Adipocyte (in vitro differentiated cells): ENCODE measurements at regions not wholly inside any gene's neighbourhood (a gene's known extent, or its start where the extent isn't known, plus 50 kb on each side); places are given as distances from the start of the nearest gene placed in this dataset.
"Not testable (repeated sequence)": the region's sequence is repeated elsewhere in the genome, so short reads cannot be mapped to it uniquely, and the experiment has no call there.

ENCODE experiments used
- DNase-seq: peaks from one replicate; pipeline ENCODE4 v3.0.0-alpha.2; 2015; ENCODE audit warnings: low read depth
- H3K27me3 ChIP-seq: replicated peaks from 2 replicates; pipeline ENCODE4 v1.7.0; 2013; ENCODE audit warnings: mild to moderate bottlenecking, low read length, moderate library complexity; ENCODE audit not compliant: control insufficient read depth, insufficient read depth
- H3K36me3 ChIP-seq: 2 replicates; pipeline ENCODE4 v1.7.0; 2013; ENCODE audit warnings: low read length, mild to moderate bottlenecking, moderate library complexity; ENCODE audit not compliant: control insufficient read depth, insufficient read depth, severe bottlenecking
- H3K4me1 ChIP-seq: 2 replicates; pipeline ENCODE4 v1.7.0; 2013; ENCODE audit warnings: mild to moderate bottlenecking, low read length, moderate library complexity; ENCODE audit not compliant: control insufficient read depth, insufficient read depth
- H3K4me3 ChIP-seq: 2 replicates; pipeline ENCODE4 v1.7.0; 2013; ENCODE audit warnings: mild to moderate bottlenecking, low read length, moderate library complexity
- H3K9ac ChIP-seq: 2 replicates; pipeline ENCODE4 v1.7.0; 2013; ENCODE audit warnings: mild to moderate bottlenecking, low read length, moderate library complexity
- H3K9me3 ChIP-seq: 2 replicates; pipeline ENCODE4 v1.7.0; 2013; ENCODE audit warnings: mild to moderate bottlenecking, low read length, moderate library complexity; ENCODE audit not compliant: control insufficient read depth

DNA sequence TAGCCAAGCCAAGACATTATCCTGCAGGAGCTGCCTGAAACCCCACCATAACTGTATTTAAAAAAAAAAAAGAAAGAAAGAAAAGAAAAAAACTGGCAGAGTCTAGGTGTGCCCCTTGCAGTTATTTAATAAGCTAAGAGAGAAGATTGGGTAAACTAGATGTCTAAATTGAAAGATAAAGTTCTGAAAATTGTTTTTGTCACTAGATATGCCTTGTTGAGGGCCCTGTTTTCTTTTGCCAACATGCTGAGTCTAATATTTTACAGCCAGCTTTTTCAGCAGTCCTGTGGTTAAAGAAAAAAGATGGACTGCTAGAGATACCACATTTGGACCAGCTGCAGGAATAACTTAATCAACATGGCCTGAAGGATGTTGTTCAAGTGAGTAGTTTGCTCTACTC lies 116.3 kb upstream of the TCF21 start:
- H3K27me3 ChIP-seq, result no peaks in the 10 kb centered on the region
- DNase-seq, result no peak
- no peak overlapping the region for H3K9ac ChIP-seq
- no peaks in the 10 kb centered on the region for H3K36me3 ChIP-seq
- no peaks in the 10 kb centered on the region for H3K9me3 ChIP-seq
- H3K4me1 ChIP-seq, result peaks cover 14% of the 10 kb centered on the region
- H3K4me3 ChIP-seq, result no peak overlapping the region

DNA sequence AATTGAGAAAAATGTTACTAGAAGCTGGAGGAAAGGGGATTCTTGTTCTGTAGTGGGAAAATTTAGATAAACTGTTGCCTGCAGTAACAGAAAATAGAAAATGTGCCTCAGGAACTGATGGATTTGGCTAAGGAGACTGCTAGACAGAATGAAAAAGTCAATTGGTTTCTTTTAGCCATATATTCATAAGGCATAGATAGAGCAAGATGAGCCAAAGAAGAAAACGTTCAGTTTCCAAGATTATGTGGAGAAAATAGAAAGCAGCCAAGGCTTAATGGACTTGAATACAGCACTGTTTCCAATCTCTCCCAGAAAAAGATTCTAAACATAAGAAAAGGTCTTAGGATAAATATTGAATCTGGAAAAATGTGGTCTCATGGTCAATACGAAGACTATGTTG lies 115.1 kb upstream of the TCF21 start:
- Histone ChIP-seq H3K4me1 (peaks cover 20% of the 10 kb centered on the region), H3K9ac (no peak overlapping the region), H3K4me3 (peak overlapping the region; percentile 17), H3K36me3 (no peaks in the 10 kb centered on the region), H3K9me3 (no peaks in the 10 kb centered on the region), H3K27me3 (no peaks in the 10 kb centered on the region)
- DNase-seq, result no peak

DNA sequence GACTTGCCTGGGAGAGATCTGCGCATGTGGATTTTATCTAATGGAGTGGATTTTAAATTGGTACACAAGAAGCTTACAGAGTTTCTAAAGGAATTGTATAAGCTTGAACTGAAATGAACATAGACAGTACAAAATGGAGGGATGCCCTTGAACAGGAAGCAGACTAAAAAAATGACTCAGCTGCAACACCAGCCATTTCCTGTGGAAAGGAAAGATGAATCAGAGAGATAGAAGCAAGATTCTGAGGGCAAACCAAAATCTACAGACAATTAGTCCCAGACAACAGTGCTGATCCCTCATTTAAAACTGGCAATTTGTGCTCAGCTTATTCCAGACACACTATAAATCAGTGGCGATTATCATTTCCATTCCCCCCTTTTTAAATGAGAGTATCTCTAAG lies 114.6 kb upstream of the TCF21 start:
- H3K4me3 ChIP-seq, result peak overlapping the region; percentile 17
- no peak overlapping the region for H3K9ac ChIP-seq
- peaks cover 26% of the 10 kb centered on the region for H3K4me1 ChIP-seq
- no peak for DNase-seq
- H3K27me3 ChIP-seq, result no peaks in the 10 kb centered on the region
- H3K9me3 ChIP-seq, result no peaks in the 10 kb centered on the region
- H3K36me3 ChIP-seq, result no peaks in the 10 kb centered on the region

DNA sequence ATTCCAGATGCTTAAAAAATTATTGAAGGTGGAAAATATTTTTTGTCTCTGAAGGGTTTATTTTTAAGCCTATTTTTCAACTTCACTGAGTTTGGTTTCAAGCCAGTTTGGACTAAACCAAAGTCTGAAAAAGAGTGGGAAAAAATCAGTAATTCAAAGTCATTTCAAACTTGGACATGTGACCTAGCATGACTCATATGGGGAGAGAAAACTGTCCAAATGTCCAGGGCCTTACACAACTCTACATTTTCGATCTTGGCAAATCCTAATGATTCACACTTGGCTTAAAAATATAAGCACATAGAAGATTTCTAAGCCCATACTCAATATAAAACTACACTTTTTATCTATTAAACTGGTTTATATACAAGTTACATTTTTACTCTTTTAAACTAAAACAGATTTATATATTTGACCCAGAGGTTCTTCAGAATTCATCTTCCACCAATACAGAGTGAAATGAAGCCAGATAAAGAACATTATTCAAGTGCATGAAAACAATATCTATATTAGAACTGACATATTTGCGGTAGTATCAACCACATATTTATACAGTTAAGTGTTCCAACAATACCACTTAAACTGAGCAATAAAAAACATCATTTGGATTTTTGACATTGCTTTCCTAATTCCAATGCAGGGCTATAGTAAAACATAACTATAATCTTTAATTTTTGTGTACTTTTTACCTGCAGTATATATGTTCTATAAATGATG lies 110.3 kb upstream of the TCF21 start:
- peaks cover 46% of the 10 kb centered on the region for H3K4me1 ChIP-seq
- no peaks in the 10 kb centered on the region for H3K9me3 ChIP-seq
- H3K27me3 ChIP-seq, result no peaks in the 10 kb centered on the region
- no peaks in the 10 kb centered on the region for H3K36me3 ChIP-seq
- DNase-seq, result peak; percentile 92
- H3K4me3 ChIP-seq, result peak overlapping the region; percentile 20
- peak overlapping the region; percentile 70 for H3K9ac ChIP-seq

DNA sequence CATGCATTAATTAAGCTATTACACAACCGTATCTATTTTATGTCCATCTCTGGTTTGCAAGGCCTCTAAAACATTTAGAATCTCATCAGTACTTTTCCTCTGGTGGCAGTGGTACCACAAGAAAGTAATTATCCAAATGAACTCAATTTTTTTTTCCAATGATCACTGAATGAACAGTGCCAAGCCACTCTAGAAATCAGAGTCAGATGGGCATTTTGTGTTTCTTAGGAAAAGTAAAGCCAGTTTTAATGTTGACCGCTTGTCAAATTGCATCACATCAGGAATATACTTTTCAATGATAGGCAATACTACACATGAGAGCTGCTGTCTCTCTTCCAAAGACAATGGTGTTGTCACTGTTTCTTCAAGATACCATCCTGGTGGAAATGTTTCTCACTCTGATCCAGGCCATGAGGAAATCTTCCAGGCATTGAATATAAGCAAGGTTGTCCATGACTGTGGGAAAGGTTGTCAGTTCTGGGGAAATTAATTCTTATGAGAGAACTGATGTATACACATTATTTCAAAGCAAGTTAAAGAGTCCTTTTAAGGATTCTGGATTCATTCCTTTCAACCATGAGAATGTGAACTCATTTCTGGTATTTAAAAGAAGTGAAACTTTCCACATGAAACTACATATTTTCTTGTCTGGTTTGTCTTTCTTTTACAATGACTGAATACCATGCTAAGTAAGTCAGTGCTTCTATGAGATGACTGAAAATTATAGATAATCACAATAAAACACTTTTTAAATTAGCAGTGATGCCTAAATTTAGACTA lies 108.8 kb upstream of the TCF21 start:
- no peaks in the 10 kb centered on the region for H3K27me3 ChIP-seq
- peak overlapping the region; percentile 70 for H3K9ac ChIP-seq
- H3K9me3 ChIP-seq, result no peaks in the 10 kb centered on the region
- peak overlapping the region; percentile 24 for H3K4me3 ChIP-seq
- H3K36me3 ChIP-seq, result no peaks in the 10 kb centered on the region
- H3K4me1 ChIP-seq, result peaks cover 39% of the 10 kb centered on the region
- DNase-seq, result peak; percentile 49

DNA sequence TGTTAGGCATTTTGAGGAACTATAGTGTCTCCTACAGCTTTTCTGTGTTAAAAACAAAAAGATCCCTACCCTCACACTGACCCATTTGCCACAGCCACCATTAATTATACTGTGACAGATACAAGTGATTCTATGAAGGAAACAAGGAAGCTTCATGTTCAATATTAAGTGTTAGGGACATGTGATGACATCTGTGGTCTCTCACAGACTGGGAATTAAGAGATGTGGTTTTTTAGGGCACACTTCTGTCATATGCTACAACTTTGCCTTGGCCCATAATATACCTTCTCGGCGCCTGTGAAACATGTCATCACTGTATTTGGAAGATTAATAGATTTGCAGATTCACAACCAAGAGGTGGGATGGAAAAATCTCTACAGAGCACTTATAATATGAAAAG lies 102.9 kb upstream of the TCF21 start:
- Histone ChIP-seq H3K4me3 (no peak overlapping the region), H3K9ac (no peak overlapping the region), H3K27me3 (no peaks in the 10 kb centered on the region), H3K9me3 (no peaks in the 10 kb centered on the region), H3K36me3 (no peaks in the 10 kb centered on the region), H3K4me1 (peaks cover 21% of the 10 kb centered on the region)
- DNase-seq, result no peak

DNA sequence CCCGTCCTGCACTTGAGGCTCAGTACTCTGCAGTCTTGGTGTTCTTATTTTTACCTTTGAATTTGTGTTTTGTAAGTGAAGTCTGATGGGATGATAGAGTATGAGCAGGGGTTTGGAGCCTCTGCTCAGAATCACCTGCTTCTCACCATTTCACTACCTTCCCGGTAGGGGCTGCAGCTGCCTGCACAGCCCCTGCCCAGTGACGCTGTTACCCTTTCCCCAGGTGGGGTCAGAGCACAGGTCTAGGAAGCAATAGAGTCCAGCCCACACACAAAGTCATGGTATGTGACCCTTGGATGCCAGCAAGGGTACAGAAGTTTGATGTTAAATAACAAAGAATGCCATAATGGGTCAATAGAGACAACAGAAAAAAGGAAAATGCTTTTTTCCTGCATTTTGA lies 101.8 kb upstream of the TCF21 start:
- no peak for DNase-seq
- H3K4me1 ChIP-seq, result peaks cover 24% of the 10 kb centered on the region
- no peaks in the 10 kb centered on the region for H3K27me3 ChIP-seq
- H3K9me3 ChIP-seq, result no peaks in the 10 kb centered on the region
- no peak overlapping the region for H3K9ac ChIP-seq
- H3K36me3 ChIP-seq, result no peaks in the 10 kb centered on the region
- no peak overlapping the region for H3K4me3 ChIP-seq

DNA sequence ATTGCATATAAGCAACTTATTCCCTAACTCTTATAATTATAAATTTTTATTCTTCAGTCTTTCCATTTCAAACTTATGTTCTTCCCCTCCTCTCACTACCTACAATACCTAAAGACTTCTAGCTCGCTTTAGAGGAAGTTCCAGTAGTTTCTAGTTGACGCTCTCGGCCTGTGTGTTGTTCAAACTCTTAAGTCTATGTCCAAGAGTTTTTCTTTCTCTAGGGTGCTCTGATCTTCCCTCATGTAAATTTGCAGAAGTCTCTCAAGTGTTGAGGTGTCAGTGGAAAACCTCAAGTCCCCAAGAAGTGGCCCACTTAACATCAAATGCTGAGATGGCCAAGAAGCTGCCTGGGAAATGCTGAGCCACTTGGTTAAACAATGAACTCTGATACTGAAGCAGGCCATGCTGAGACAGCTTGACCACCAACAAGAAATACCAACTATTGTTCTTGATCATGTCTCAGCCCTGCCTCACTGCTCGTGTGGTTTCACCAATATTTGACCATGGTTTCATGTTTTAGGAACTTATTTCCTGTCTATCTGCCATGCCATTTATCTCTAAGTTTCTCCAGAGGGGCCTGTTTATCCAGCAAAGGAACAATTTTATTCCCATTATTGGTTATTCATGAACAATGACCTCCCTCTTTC lies 100.9 kb upstream of the TCF21 start:
- H3K27me3 ChIP-seq, result no peaks in the 10 kb centered on the region
- H3K9ac ChIP-seq, result no peak overlapping the region
- no peak for DNase-seq
- no peaks in the 10 kb centered on the region for H3K36me3 ChIP-seq
- H3K9me3 ChIP-seq, result no peaks in the 10 kb centered on the region
- H3K4me1 ChIP-seq, result peaks cover 28% of the 10 kb centered on the region
- no peak overlapping the region for H3K4me3 ChIP-seq

DNA sequence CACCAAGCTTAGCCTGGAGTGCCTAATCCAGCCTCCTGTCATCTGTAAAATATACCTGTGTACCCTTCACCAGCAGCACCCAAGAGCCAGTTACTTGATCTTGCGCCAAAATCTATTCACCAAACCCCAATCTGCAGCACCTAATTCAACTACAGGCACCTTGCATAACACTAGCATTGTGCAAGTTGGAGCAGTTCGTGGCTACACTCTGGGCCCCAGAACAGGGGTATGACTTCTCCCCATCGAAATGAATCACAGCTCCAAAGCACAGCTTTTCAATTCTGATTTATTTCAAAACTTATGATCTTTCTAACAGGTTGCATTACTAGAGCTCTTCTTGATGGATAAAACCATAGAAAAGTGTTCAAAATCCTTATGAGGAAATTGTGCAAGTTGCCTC lies 100.4 kb upstream of the TCF21 start:
- Histone ChIP-seq H3K36me3 (no peaks in the 10 kb centered on the region), H3K9me3 (no peaks in the 10 kb centered on the region), H3K4me3 (no peak overlapping the region), H3K9ac (no peak overlapping the region), H3K27me3 (no peaks in the 10 kb centered on the region), H3K4me1 (peaks cover 28% of the 10 kb centered on the region)
- no peak for DNase-seq

DNA sequence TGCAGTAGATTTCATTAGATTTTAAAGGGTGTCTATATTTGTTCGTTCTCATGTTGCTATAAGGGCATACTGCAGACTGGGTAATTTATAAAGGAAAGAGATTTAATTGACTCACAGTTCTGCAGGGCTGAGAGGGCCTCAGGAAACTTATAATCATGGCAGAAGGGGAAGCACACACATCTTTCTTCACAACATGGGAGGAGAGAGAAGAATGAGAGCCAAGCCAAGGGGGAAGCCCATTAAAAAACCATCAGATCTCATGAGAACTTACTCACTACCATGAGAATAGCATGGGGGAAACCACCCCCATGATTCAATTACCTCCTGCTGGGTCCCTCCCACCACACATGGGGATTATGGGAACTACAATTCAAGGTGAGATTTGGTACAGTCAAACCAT lies 99.5 kb upstream of the TCF21 start:
- not testable (repeated sequence) for DNase-seq

DNA sequence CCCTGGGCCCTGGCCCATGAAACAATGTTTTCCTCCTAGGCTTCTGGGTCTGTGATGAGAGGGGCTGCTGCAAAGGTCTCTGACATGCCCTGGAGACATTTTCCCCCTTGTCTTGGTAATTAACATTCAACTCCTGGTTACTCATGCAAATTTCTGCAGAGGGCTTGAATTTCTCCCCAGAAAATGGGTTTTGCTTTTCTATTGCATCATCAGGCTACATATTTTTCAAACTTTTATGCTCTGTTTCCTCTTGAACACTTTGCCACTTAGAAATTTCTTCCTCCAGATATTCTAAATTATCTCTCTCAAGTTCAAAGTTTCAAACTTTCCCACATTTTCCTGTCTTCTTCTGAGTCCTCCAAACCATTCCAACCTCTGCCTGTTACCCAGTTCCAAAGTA lies 98.2 kb upstream of the TCF21 start:
- H3K9me3 ChIP-seq, H3K27me3 ChIP-seq: not testable (repeated sequence)
- peak; percentile 55 for DNase-seq

More for the DNA sequence above, 99.5 kb upstream of the TCF21 start:
- peaks cover 28% of the 10 kb centered on the region for H3K4me1 ChIP-seq
- H3K36me3 ChIP-seq, H3K9ac ChIP-seq, H3K4me3 ChIP-seq, H3K27me3 ChIP-seq, H3K9me3 ChIP-seq: not testable (repeated sequence)

More for the DNA sequence above, 98.2 kb upstream of the TCF21 start:
- Histone ChIP-seq H3K9ac (peak overlapping the region; percentile 39), H3K4me1 (peaks cover 31% of the 10 kb centered on the region)
- H3K36me3 ChIP-seq, H3K4me3 ChIP-seq: not testable (repeated sequence)
